NCI-H1436 (cell line): ENCODE measurements at regions not wholly inside any gene's neighbourhood (a gene's known extent, or its start where the extent isn't known, plus 50 kb on each side); places are given as distances from the start of the nearest gene placed in this dataset.
"Not testable (repeated sequence)": the region's sequence is repeated elsewhere in the genome, so short reads cannot be mapped to it uniquely, and the experiment has no call there.

Experiments
- DNase-seq: peaks from one replicate; lab custom pipeline; 2025; lab: John Stamatoyannopoulos, UW

DNA sequence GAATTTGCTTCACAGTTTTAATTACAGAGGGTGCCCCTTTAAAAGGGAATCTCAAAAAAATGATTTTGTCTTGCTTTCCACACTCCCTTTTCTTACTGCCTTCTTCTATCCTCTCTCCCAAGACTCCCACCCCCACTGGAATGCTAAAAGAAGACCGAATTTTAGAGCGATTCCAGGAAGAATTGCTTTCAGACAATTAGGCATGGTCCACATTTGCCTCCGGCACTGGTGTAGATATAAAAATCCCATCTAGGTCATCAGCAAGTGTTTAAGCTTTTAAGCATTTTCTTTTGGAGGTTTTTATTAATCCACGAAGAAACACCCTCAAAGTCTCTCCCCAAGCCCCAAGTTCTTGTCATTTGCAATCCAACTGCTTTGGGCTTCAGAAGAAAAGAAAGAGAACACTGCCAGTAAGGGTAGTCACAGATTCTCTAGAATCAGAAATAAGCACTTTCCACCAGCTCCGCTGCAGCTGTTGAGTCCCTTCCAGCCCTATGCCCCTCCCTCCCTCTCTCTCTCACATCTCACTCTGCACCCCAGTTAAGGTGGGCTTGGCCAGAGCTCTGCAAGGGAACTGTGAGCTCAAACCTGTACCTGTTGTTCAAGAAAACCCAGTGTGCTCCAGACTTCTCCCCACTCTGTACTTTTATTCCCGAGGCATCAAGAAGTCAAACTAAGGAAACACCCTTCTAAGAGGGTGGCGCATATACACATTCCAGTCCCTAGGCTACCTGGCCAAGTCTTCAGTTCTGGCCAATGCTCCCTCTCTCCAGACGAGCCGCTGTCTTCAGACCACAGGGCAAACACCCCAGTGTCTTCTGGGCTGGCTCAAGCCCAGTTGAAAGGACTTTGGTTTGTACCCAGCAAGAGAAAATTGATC, 170.2 kb downstream of the RGS9 start:
- no peak for DNase-seq

DNA sequence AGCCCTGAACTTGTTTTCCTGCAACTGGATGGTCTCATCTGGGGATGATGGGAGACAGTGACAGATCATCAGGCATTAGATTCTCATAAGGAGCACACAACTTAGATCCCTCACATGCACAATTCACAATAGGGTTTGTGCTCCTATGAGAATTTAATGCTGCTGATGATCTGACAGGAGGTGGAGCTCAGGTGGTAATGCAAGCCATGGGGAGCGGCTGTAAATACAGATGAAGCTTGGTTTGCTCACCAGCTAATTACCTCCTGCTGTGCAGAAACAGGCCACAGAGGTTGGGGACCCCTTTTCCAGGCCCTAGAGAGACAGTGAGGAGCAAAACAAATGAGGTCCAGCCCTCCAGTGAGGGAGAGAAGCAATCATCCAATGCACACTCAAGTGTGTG, 168.6 kb downstream of the RGS9 start:
- DNase-seq = no peak

DNA sequence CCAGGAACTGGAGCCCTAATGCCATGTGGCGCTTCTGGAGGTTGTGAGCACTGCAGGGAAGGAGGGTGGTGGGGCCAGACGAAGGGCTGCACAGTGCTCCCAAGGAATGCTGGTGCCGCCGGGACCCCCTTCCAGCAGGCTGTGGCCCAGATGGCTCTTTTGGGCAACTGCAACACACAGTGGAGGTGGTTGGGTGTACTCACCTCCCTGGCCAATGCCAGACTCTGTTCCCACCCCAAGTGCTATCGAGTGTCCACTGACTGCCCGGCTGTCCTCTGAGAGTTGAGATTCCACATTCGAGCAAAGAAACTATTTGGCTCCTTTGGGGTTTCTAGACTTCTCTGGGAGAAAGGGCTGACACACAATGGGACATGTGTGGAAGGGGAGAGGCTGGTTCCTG, 167.9 kb downstream of the RGS9 start:
- no peak for DNase-seq

DNA sequence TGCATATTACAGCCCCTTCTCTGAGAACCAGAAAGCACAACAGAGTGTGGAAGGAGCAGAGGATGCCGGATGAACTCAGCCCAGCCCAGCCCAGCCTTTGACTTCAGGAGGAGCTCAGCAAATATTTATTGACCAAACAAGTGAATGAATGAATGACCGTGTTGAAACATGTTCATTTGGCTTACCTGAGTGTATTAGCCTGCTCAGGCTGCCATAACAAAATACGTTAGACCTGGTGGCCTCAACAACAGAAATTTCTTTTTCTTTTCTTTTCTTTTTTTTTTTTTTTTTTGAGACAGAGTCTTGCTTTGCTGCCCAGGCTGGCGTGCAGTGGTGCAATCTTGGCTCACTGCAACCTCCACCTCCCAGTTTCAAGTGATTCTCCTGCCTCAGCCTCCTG, 164.7 kb downstream of the RGS9 start:
- DNase-seq = not testable (repeated sequence)

DNA sequence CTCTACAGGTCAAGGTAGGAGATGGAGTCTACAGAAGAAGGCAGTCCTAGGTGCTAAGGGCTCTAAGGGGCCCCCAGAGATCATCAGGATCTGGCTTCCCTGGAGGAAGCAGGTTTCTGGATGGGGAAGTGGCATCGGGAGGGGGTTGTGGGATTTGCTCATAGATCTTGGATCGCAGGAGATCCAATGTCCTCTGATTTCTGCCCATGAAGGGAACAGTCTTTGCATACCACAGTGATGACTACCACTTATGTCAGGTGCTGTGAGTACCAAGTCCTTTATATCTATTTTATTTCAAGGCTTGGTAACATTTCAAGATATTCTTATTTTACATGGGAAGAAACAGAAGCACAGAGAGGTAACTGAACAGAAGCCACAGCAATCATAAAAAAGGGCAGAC, 164.0 kb downstream of the RGS9 start:
- no peak for DNase-seq

DNA sequence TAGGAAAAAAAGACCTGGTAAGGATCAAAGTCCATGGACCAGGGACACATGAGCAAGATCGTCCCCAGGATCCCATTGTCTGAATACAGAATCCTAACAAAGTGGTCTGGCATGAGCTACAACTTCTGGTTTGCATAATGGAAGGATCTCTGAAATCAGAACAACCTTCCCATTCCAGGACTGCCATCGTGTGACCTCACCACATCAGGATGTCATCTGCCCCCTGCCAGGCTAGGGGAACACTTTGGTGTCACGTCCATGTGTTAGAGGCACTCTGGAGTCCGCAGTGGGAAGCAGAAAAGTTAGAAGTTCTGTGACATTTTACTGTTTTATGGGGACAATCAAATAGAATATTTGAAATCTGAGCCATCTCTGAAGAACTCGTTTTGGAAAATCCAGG, 160.7 kb downstream of the RGS9 start:
- no peak for DNase-seq

DNA sequence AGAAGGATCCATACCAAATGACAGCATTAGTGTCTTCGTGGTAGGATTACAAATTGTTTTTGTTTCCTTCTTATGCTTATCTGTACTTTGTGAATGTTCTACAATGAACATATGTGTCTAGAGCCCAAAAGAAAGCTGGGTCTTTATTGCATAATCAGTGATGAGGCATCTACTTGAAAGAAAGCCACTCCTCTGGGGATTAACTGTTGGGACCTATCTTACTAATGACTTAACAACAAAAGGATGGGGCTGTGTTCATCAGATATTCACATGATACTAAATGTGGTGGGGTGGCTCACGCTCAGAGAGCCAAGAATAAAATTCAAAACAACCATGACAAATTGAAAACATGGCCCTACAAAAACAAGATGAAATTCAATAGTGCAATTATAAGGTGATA, 160.2 kb downstream of the RGS9 start:
- no peak for DNase-seq

DNA sequence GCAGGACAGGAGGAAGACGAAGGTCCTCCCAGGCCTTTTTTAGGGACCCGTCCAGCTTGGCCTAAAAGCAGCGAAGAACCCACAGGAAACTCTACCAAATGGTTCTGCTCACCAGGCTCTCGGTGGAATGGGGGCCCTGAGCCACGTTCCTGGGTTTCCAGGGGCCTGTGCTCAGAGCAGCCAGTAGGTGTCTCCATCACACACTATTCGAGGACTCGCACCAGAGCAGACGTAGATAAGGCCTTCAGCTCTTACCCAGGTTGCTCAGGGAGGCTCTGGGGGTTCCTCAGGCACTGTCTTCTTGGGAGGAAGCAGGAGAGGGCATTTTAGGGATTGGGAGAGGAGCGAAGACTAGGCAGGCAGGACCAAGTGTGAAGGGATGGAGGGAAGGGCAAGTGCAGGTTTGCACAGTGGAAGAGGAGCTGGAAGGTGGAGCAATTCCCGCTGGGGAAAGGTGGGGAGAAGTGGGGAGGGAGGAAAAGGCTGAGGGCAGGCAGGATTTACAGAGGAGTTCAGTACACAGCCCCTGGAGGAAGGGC, 157.1 kb downstream of the RGS9 start:
- DNase-seq = peak; percentile 69

DNA sequence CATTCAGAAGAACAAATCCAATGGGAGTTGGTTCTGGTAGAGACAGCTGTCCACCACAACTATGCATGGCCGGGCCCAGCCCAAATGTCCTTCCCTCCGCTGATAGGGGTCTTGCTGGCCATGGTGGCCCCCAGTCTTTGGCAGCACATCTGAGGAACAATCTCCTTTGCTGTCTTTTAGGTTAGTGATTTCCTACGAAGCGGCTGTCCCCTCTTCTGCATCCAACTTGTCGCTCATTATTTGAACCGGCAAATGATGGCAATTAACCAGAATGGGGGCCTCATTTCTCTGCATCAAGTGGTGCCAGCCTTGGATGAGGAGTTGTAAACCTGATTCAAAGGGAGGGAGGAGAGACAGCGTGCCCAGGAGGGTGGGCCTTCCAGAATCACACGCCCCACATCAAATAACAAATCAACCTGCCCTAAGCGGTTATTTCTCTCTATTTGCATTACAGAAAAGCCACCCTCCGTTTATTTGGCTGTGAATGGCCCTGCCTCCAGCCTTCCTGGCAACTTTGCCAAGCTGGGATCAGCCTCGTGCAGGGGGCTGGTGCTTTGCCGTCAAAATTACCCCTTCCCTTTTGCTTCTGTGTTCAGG, 156.5 kb downstream of the RGS9 start:
- DNase-seq = no peak

DNA sequence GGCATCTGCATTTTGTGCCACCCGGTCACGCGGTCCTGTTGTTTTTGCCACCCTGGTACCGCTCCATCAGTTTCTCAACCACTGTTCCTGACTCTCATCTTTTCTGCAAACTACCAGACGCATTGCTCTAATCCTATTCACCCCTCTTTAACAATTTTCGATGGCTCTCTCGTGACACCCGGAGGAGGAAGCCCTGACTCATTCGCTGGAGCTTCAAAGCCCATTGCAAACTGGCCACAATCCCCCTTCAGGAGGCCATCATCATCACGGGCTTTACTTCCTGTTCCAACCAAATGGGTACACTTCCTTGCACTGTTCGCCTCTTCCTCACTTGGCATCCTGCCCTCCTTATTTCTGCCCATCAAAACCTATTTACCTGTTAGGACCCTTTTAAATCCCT, 155.3 kb downstream of the RGS9 start:
- DNase-seq = no peak

DNA sequence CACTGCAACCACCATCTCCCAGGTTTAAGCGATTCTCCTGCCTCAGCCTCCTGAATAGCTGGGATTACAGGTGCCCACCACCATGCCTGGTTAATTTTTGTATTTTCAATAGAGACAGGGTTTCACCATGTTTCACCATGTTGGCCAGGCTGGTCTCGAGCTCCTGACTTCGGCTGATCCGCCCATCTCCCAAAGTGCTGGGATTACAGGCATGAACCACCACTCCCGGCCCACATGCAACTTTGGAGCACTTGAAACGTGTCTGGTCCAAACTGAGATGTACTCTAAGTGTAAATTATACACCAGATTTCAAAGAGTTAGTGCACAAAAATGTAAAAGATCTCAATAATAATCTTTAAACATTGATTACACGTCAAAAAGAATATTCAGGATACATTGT, 154.1 kb downstream of the RGS9 start:
- DNase-seq = not testable (repeated sequence)

DNA sequence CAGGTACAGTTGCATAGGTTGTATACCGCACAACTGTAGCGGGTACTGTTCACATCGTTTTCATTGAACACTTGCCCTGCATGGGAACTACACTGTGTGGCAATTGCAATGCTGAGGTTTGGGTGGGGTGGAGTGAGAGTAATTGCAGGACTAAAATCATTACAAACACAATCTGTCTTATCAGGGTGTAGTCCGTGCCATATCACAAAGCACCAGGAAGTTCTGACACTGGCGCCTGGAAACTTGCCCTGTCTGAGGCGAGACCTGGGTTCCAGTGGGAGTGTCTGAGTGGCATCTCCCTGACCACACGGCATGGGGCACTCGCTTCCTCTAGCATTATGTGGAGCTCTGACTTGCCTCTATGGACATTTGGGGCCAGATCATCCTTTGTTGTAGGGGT, 153.4 kb downstream of the RGS9 start:
- no peak for DNase-seq

DNA sequence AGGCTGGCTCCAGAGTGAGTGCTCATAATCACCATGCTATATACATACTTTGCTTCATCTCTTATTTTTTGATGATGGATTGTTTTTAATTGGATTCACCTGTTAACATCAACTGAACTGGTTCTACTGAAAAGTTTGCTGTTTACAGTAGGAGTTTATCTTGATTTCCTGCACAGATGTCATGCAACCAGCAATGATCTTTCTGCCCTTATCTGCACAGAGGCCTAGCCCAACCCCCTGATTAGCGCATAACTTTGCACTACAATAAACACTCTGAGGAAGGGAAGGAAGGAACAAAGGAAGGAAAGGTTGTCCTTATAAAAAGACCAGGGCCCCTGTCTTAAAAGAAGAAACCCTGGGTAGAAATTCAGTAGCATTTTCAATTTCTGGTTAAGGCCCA, 152.9 kb downstream of the RGS9 start:
- no peak for DNase-seq

DNA sequence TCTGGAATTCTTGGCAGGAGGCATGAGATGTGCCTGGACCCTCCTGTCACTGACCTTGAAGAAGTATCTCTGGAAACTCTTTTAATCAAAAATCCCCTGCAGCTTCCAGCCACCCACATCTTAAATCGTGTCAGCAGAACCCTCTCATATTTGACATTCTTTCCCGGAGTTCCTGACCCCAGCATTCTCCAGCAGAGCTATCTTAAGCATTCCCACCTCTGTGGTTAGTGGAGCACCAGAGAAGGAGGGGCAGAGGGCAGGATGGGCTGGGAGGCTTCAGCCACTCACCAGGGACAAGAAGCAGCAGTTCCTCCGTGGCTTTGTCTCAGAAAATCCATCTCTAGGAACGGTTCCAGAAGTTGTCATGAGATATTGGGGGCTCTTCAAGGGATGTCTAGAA, 149.9 kb downstream of the RGS9 start:
- no peak for DNase-seq

DNA sequence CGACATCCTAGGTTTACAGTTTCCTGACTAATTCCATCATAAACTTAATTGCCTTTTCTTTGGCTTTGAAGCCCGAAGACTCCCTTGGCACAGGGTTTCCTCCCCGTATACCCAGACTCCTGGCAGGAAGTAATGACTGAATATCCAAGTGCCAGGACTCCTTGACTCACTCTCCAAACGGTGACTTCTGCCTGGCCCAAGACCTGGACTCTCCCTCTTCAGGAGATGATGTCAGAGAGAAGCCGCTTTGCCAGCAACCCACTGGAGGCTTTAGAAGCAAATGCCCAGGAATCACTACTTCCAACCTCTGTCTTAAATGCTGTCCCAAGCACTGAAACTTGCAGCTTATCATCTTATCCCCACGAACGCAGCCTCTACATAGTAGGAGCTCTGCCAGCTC, 146.5 kb downstream of the RGS9 start:
- no peak for DNase-seq

DNA sequence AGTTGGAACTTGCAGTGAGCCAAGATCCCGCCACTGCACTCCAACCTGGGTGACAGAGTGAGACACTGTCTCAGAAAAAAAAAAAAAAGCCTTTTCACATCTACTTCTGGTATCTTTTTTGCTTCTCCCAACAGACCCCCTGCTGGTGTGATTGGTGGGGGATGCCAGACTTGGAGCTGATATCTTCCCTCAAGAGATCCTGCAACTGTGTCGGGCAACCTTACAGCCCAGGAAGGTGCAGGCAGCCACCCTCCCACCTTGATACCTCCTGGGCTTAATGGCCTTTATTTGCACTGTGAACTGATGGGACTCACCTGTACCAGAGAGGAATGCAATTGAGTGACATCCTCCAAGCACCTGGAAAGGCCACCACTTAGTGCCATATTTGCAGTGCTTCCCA, 142.3 kb downstream of the RGS9 start:
- no peak for DNase-seq

DNA sequence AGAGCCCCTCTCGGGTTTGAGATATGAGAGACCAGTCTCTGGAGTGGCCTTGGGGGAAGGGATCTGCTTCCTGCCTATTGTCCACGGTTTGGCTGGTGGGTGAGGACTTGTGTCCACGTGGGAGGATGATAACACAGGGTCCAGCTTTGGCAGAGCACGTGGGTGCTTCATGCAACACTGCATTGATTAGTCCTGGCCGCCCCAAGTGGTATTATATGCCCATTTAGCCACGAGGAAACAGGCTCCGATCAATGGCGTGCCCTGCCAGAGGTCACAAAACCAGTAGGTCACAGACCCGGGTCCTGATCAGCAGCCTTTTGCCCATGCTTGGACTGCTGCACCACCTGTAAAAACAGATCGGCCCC, 141.6 kb downstream of the RGS9 start:
- DNase-seq = no peak

DNA sequence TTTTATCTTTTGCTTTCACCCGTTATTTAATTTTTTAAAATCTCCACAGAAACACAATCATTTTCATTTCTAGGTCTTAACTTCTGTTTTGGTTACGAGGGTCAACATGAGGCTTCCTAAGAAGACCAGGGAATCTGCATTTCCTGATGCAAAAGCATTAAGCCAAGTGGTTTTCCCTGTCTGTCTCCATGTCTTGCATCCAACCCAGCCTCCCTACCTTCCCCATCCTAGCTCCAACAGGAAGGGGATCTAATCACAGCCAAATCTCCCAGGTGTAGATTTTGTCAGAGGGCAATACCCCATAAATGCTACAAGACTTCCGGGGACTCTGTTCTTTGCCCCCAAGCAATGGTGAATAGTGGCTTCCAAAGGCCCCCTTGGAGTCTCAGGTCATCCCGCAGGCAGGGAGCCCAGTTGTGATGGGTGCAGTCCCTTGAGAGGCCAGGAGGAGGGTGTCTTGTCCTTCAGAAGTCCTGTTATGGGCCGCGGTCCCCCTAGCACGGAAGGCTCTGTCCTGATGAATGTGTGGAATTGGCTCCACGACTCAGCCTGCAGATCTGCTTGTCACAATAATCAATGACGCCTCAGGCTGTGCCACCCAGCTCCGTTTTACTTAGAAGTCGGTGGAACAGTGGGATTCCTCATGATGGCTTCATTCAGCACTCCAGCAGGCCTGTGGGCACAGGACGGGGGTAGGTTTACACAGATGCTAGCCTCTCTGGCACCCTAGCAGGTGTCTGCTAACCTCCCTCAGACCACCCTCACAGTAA, 141.1 kb downstream of the RGS9 start:
- no peak for DNase-seq

DNA sequence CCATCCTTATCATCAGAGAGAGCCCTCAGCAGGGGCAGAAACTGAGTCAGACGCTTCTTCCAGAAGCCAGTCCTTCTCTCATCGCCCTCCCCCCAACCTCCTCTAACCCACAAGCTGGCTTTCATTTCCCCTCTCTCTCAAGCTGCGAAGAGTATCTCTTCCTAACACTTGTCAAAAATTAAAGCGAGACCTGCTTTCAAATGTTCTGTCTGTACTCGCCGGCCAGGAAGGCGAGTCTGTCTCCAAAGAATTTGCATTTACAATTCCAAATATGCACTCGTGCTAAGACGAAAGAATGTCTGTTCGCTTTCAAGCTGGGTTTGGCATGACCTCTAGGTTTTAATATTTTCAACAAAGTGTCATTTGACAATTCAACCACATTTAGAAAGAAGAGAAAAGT, 140.4 kb downstream of the RGS9 start:
- no peak for DNase-seq
